BLaER1 (cell line): ENCODE measurements at regions not wholly inside any gene's neighbourhood (a gene's known extent, or its start where the extent isn't known, plus 50 kb on each side); places are given as distances from the start of the nearest gene placed in this dataset.

ENCODE experiments used
- H3K27ac ChIP-seq: shearing (Covaris generic); formaldehyde crosslinking; 2 replicates; pipeline ENCODE4 v1.8.1; 2022
- H3K27me3 ChIP-seq: shearing (Covaris generic); formaldehyde crosslinking; 2 replicates; pipeline ENCODE4 v1.8.1; 2022
- H3K36me3 ChIP-seq: shearing (Covaris generic); formaldehyde crosslinking; 2 replicates; pipeline ENCODE4 v1.8.1; 2022
- H3K4me1 ChIP-seq: shearing (Covaris generic); formaldehyde crosslinking; 2 replicates; pipeline ENCODE4 v1.8.1; 2022
- H3K4me2 ChIP-seq: shearing (Covaris generic); formaldehyde crosslinking; 2 replicates; pipeline ENCODE4 v1.8.1; 2022
- H3K4me3 ChIP-seq: shearing (Covaris generic); formaldehyde crosslinking; 2 replicates; pipeline ENCODE4 v1.8.1; 2022
- H3K9ac ChIP-seq: shearing (Covaris generic); formaldehyde crosslinking; 2 replicates; pipeline ENCODE4 v1.8.1; 2022
- H3K9me3 ChIP-seq: shearing (Covaris generic); formaldehyde crosslinking; 2 replicates; pipeline ENCODE4 v1.8.1; 2022
- H4K20me1 ChIP-seq: shearing (Covaris generic); formaldehyde crosslinking; 2 replicates; pipeline ENCODE4 v1.8.1; 2022
- Cebpa-rat ChIP-seq: shearing (Covaris generic); IDR thresholded peaks from 2 replicates; pipeline ENCODE4 v1.8.1; 2022

DNA sequence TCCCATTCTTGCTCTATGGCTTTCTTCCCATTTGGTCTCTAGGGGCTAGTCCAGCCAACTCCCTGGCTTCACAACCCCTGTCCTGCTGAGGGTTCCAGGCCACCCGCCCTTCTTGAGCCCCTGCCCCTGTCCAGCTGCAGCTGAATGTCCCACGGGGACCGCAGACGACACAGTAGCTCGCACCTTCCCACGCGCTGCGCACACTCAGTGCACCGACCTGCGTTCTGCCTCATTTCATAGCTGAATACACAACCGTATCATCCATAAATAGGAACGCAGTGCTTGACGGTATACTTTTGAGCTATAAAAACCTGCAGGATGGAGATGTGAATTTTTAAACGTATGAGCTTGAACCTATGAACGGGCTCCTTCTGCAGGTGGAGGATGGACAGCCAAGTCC, 660.4 kb upstream of the SALL3 start:
- Histone ChIP-seq H3K9ac (no peak overlapping the region), H3K4me3 (no peak overlapping the region), H3K4me2 (no peak overlapping the region), H3K27ac (no peak overlapping the region), H3K9me3 (no peaks in the 10 kb centered on the region), H3K4me1 (no peaks in the 10 kb centered on the region), H3K27me3 (no peaks in the 10 kb centered on the region), H4K20me1 (no peaks in the 10 kb centered on the region), H3K36me3 (no peaks in the 10 kb centered on the region)
- no peak for TF ChIP-seq Cebpa-rat

DNA sequence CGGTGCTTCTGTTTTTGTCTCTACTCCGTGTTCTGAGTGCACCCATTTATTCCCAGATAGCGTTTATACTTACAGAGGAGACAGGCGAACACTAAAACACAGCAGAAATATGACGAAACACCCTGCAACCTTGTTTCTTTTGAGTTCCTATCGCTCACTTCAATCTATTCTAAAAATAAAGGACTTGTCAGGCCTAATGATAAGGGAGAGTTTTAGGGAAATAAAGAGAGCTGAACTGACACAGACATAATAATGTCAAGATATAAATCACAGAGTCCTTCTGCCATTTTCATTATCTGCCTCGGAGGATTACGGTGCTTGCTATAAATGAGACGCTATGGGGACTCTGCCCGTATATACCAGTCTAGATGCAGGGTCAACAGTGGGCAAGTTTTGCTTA, 659.7 kb upstream of the SALL3 start:
- Histone ChIP-seq H3K36me3 (no peaks in the 10 kb centered on the region), H3K4me1 (no peaks in the 10 kb centered on the region), H3K27me3 (no peaks in the 10 kb centered on the region), H3K4me2 (no peak overlapping the region), H4K20me1 (no peaks in the 10 kb centered on the region), H3K27ac (no peak overlapping the region), H3K9me3 (no peaks in the 10 kb centered on the region), H3K4me3 (no peak overlapping the region), H3K9ac (no peak overlapping the region)
- TF ChIP-seq Cebpa-rat: no peak

GRCh38 chr18:78321402-78321801, 658.2 kb upstream of the SALL3 start:
- H3K27ac ChIP-seq: no peak overlapping the region
- H3K27me3 ChIP-seq: no peaks in the 10 kb centered on the region
- no peak overlapping the region for H3K4me3 ChIP-seq
- no peaks in the 10 kb centered on the region for H3K9me3 ChIP-seq
- H3K9ac ChIP-seq: no peak overlapping the region
- no peaks in the 10 kb centered on the region for H4K20me1 ChIP-seq
- no peaks in the 10 kb centered on the region for H3K4me1 ChIP-seq
- no peaks in the 10 kb centered on the region for H3K36me3 ChIP-seq
- H3K4me2 ChIP-seq: no peak overlapping the region
- TF ChIP-seq Cebpa-rat: no peak

- Histone ChIP-seq H3K27me3 (no peaks in the 10 kb centered on the region), H3K9me3 (no peaks in the 10 kb centered on the region), H3K4me3 (no peak overlapping the region), H3K36me3 (no peaks in the 10 kb centered on the region), H4K20me1 (no peaks in the 10 kb centered on the region), H3K4me1 (no peaks in the 10 kb centered on the region), H3K9ac (no peak overlapping the region), H3K27ac (no peak overlapping the region), H3K4me2 (no peak overlapping the region)
- TF ChIP-seq Cebpa-rat: no peak
These were observed 656.0 kb upstream of the SALL3 start for GRCh38 chr18:78323453-78324197.

DNA sequence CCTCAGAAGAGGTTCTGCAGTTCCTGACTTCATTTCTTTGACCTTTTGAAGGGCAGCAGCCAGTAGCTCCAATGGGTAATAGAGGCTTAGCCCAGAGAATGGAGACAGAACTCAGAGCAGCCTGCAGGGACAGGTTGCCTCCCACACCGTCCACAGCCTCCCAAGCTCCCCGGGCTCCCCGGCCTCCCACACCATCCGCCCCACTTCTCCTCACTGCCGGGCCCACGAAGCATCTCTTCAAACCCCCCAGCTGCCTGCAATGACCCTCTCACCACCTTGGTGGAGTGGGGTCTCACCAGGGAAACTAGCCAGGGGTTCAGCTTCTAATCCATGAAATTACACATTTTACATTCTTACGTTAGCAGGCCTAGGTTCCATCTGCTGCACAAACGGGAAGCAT, 652.0 kb upstream of the SALL3 start:
- Histone ChIP-seq H3K9ac (no peak overlapping the region), H3K4me1 (no peaks in the 10 kb centered on the region), H3K27me3 (no peaks in the 10 kb centered on the region), H3K27ac (no peak overlapping the region), H3K4me3 (no peak overlapping the region), H3K36me3 (no peaks in the 10 kb centered on the region), H3K4me2 (no peak overlapping the region), H3K9me3 (no peaks in the 10 kb centered on the region), H4K20me1 (no peaks in the 10 kb centered on the region)
- TF ChIP-seq Cebpa-rat: no peak

- H3K4me3 ChIP-seq: no peak overlapping the region
- H3K4me1 ChIP-seq: no peaks in the 10 kb centered on the region
- TF ChIP-seq Cebpa-rat: no peak
- no peak overlapping the region for H3K27ac ChIP-seq
- H3K36me3 ChIP-seq: no peaks in the 10 kb centered on the region
- H3K9ac ChIP-seq: no peak overlapping the region
- H3K27me3 ChIP-seq: no peaks in the 10 kb centered on the region
- no peaks in the 10 kb centered on the region for H4K20me1 ChIP-seq
- no peak overlapping the region for H3K4me2 ChIP-seq
- no peaks in the 10 kb centered on the region for H3K9me3 ChIP-seq
These were observed 648.9 kb upstream of the SALL3 start for GRCh38 chr18:78330766-78331165.

DNA sequence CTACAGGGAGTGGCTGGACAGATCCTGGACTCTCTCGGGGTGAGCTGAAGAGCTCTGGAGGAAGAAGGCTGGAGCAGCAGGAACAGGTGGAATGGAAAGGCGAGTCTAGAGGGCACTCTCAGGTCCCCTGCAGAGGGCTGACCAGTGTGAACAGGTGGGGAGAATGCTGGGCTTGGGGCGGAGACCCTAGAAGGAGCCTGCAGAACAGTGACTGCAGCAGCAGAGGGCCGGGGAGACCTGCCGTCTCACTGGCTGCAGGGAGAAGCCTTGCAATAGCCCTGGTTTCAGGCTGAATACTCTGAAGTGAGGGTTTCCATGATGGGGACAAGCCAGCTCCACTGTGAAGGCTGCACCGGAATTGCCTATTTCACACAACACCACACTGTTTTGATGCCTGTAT, 626.7 kb upstream of the SALL3 start:
- H4K20me1 ChIP-seq: no peaks in the 10 kb centered on the region
- H3K27me3 ChIP-seq: no peaks in the 10 kb centered on the region
- no peaks in the 10 kb centered on the region for H3K36me3 ChIP-seq
- H3K9ac ChIP-seq: no peak overlapping the region
- no peak overlapping the region for H3K4me2 ChIP-seq
- H3K4me1 ChIP-seq: no peaks in the 10 kb centered on the region
- no peak overlapping the region for H3K27ac ChIP-seq
- no peak overlapping the region for H3K4me3 ChIP-seq
- no peak for TF ChIP-seq Cebpa-rat
- H3K9me3 ChIP-seq: peaks cover under 1% of the 10 kb centered on the region; the same call in 1 of the 2 replicates

GRCh38 chr18:78362198-78362597, 617.4 kb upstream of the SALL3 start:
- Histone ChIP-seq H3K36me3 (no peaks in the 10 kb centered on the region), H3K4me2 (no peak overlapping the region), H3K9me3 (peaks cover 12% of the 10 kb centered on the region), H3K4me1 (no peaks in the 10 kb centered on the region), H3K27ac (no peak overlapping the region), H4K20me1 (no peaks in the 10 kb centered on the region), H3K27me3 (no peaks in the 10 kb centered on the region), H3K4me3 (no peak overlapping the region), H3K9ac (no peak overlapping the region)
- no peak for TF ChIP-seq Cebpa-rat

DNA sequence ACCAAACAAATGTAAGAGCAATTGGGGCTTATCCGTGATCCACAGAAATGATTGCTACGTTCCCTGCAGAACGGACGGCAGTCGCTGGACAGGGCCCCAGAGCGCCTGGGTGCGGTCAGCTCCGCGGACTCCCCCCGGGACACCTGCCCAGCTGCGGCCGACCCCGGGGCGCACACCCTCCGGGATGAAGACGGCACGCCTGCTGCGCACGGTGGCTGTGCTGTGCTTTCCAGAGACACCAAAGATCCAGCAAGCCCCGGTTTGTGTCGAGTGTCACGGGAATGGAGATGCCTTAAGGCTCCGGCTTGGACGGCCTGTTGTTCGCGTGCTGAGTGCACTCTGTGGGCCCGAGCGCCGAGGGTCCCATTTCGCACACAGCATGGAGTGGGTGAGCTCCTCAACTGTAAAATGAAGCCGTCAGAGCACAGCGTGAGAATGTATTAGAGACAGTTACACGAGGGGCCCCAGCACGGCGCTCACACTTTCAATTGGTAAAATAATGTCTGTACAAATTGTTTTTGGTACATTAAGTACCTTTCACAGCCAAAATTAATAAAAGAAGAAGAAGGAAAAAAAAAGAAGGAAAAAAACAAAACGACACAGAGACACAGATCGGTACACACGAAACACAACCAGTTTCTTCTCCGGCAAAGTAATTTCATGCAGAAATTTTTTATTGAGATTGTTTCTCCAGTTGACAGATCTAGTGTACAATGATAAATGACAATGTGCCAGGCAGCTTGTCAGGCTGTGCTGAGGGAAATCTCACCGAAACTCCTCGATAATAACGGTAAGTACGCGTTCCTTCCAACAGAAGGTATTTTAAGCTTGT, 615.8 kb upstream of the SALL3 start:
- H3K4me2 ChIP-seq: no peak overlapping the region
- TF ChIP-seq Cebpa-rat: no peak
- no peaks in the 10 kb centered on the region for H4K20me1 ChIP-seq
- no peak overlapping the region for H3K27ac ChIP-seq
- H3K4me3 ChIP-seq: no peak overlapping the region
- H3K36me3 ChIP-seq: no peaks in the 10 kb centered on the region
- H3K9me3 ChIP-seq: peaks cover 3% of the 10 kb centered on the region; the same call in 1 of the 2 replicates
- H3K9ac ChIP-seq: no peak overlapping the region
- no peaks in the 10 kb centered on the region for H3K27me3 ChIP-seq
- no peaks in the 10 kb centered on the region for H3K4me1 ChIP-seq

GRCh38 chr18:78364388-78364960, 615.1 kb upstream of the SALL3 start:
- H3K27ac ChIP-seq: no peak overlapping the region
- no peaks in the 10 kb centered on the region for H4K20me1 ChIP-seq
- H3K4me3 ChIP-seq: no peak overlapping the region
- H3K27me3 ChIP-seq: no peaks in the 10 kb centered on the region
- H3K36me3 ChIP-seq: no peaks in the 10 kb centered on the region
- H3K9me3 ChIP-seq: no peaks in the 10 kb centered on the region
- no peak overlapping the region for H3K9ac ChIP-seq
- no peak overlapping the region for H3K4me2 ChIP-seq
- H3K4me1 ChIP-seq: no peaks in the 10 kb centered on the region
- no peak for TF ChIP-seq Cebpa-rat
